ENCODE measurements at regions not wholly inside any gene's neighbourhood (a gene's known extent, or its start where the extent isn't known, plus 50 kb on each side); places are given as distances from the start of the nearest gene placed in this dataset.

- H3K4me3 ChIP-seq (ENCODE audit: low read depth, low read length) = no peak overlapping the region
- no peak for TF ChIP-seq CTCF (conservative IDR thresholded peaks at IDR 0.05; ENCODE audit: low read depth, low read length)
- DNase-seq (ENCODE audit: low read depth) = no peak
Measured at GRCh38 chr9:115507148-115507547, 389.2 kb upstream of the TNC start.

GRCh38 chr9:115513148-115513547 lies 395.2 kb upstream of the TNC start:
- H3K4me3 ChIP-seq (ENCODE audit: low read depth, low read length) = no peak overlapping the region
- no peak for TF ChIP-seq CTCF (conservative IDR thresholded peaks at IDR 0.05; ENCODE audit: low read depth, low read length)
- DNase-seq (ENCODE audit: low read depth) = no peak

DNA sequence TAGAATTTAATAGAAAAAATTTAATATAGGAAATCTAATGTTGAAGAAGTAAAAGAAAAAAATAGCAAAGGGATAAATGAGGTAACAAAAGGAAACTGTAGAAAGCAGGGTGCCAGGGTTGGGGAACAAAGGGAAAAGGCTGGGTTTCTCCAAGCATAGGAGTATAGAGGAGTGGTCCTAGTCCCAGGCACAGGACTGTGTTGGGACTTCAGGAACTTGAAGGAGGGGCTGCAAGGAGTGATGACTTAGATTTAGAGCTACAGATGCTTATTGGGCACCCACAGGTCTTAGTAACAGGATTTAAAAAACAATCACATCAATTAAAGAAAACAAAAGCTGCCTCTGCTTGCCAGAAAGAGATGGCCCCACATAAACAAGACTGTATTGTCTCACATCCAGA lies 396.5 kb upstream of the TNC start:
- TF ChIP-seq CTCF (conservative IDR thresholded peaks at IDR 0.05; ENCODE audit: low read depth, low read length) = no peak
- H3K4me3 ChIP-seq (ENCODE audit: low read depth, low read length) = no peak overlapping the region
- DNase-seq (ENCODE audit: low read depth) = no peak

GRCh38 chr9:115517335-115518075 lies 399.5 kb upstream of the TNC start:
- DNase-seq (ENCODE audit: low read depth) = no peak
- TF ChIP-seq CTCF (conservative IDR thresholded peaks at IDR 0.05; ENCODE audit: low read depth, low read length) = no peak
- H3K4me3 ChIP-seq (ENCODE audit: low read depth, low read length) = no peak overlapping the region

- no peak overlapping the region for H3K4me3 ChIP-seq (ENCODE audit: low read depth, low read length)
- no peak for TF ChIP-seq CTCF (conservative IDR thresholded peaks at IDR 0.05; ENCODE audit: low read depth, low read length)
- no peak for DNase-seq (ENCODE audit: low read depth)
Measured at GRCh38 chr9:115520646-115521045, 402.7 kb upstream of the TNC start.

DNA sequence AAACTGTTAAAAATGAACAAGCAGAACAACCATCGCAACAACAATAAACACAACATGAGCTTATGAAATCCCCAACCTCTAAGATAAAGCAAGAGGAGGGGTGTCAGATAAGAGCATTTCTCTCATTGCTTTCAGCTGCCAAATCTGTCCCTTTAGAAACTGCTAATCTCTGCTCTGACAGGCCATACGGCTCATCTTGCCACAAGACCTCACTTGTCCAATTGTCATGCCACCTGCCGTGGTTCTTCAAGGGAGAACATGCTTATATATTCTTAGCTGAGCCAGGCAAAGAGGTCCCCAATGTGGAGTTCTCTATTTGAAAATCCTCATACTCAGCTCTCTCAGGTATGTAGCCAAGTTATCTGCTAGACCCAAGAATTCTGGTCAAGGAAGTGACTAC lies 405.0 kb upstream of the TNC start:
- DNase-seq (ENCODE audit: low read depth) = no peak
- no peak for TF ChIP-seq CTCF (conservative IDR thresholded peaks at IDR 0.05; ENCODE audit: low read depth, low read length)
- H3K4me3 ChIP-seq (ENCODE audit: low read depth, low read length) = no peak overlapping the region

DNA sequence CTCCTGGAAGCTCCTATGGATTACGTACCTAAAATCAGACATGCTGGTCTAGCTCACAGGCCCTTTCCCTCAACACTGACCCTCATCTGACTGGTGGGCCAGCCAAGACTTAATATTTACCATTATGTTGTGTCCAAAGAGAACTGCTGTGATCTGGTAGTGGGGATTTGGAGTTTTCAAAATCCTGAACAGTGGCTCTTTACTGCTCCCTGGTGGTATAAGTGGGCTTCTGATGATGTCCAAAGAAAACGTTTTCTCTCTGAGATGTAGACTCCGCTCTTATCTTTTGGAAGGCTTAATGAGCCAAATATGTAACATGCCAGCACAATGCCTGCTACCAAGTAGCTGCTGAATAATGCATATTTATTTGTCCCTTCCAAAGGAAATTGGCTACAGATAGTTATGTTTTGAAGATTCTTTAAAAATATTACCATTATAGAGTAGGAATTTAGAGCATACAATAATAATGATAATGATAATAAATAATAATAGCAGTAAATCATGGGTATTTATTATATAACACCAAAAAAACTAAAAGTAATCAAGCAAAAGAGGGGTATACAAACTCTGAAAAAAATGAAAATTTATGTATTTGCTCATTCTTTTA lies 406.6 kb upstream of the TNC start:
- H3K4me3 ChIP-seq (ENCODE audit: low read depth, low read length) = no peak overlapping the region
- peak; percentile 82 for TF ChIP-seq CTCF (conservative IDR thresholded peaks at IDR 0.05; ENCODE audit: low read depth, low read length)
- peak; percentile 81 for DNase-seq (ENCODE audit: low read depth)

Data from choroid plexus epithelial cell (primary cell).